ENCODE measurements at regions not wholly inside any gene's neighbourhood (a gene's known extent, or its start where the extent isn't known, plus 50 kb on each side); places are given as distances from the start of the nearest gene placed in this dataset.

- H3K27ac Mint-ChIP-seq = no peak overlapping the region
- no peaks in the 10 kb centered on the region for H3K27me3 Mint-ChIP-seq
Observed at GRCh38 chr5:97670447-97670846, 487.4 kb upstream of the RIOK2 start.

GRCh38 chr5:97676608-97677007, 493.6 kb upstream of the RIOK2 start:
- no peak overlapping the region for H3K4me3 Mint-ChIP-seq
- H3K27ac Mint-ChIP-seq = no peak overlapping the region
- ATAC-seq (replicated peaks) (no peak), DNase-seq (no peak)
- H3K36me3 Mint-ChIP-seq (ENCODE audit: insufficient read depth) = no peaks in the 10 kb centered on the region
- H3K9me3 Mint-ChIP-seq = peaks cover 0 to 18% of the 10 kb centered on the region in 2 donors
- no peaks in the 10 kb centered on the region for H3K27me3 Mint-ChIP-seq
- no peaks in the 10 kb centered on the region for H3K4me1 Mint-ChIP-seq (ENCODE audit: low read depth in 2 of 2)

More at GRCh38 chr5:97670447-97670846, 487.4 kb upstream of the RIOK2 start:
- Mint-ChIP-seq H3K9me3 (peaks cover 6 to 17% of the 10 kb centered on the region in 2 donors), H3K36me3 (ENCODE audit: insufficient read depth) (no peaks in the 10 kb centered on the region), H3K4me1 (ENCODE audit: low read depth in 2 of 2) (no peaks in the 10 kb centered on the region), H3K4me3 (no peak overlapping the region)
- DNase-seq = no peak
- no peak for ATAC-seq (replicated peaks)

GRCh38 chr5:97694091-97694490, 511.0 kb upstream of the RIOK2 start:
- Mint-ChIP-seq H3K27ac (no peak overlapping the region), H3K9me3 (peaks cover 3 to 24% of the 10 kb centered on the region in 2 donors), H3K36me3 (ENCODE audit: insufficient read depth) (no peaks in the 10 kb centered on the region), H3K4me3 (no peak overlapping the region), H3K27me3 (no peaks in the 10 kb centered on the region), H3K4me1 (ENCODE audit: low read depth in 2 of 2) (no peaks in the 10 kb centered on the region)
- no peak for DNase-seq
- no peak for ATAC-seq (replicated peaks)

GRCh38 chr5:97714424-97714823, 531.4 kb upstream of the RIOK2 start:
- H3K27me3 Mint-ChIP-seq = no peaks in the 10 kb centered on the region
- H3K36me3 Mint-ChIP-seq (ENCODE audit: insufficient read depth) = no peaks in the 10 kb centered on the region
- DNase-seq (no peak), ATAC-seq (replicated peaks) (no peak)
- H3K4me3 Mint-ChIP-seq = no peak overlapping the region
- no peak overlapping the region for H3K27ac Mint-ChIP-seq
- no peaks in the 10 kb centered on the region for H3K4me1 Mint-ChIP-seq (ENCODE audit: low read depth in 2 of 2)
- H3K9me3 Mint-ChIP-seq = peaks cover 4 to 21% of the 10 kb centered on the region in 2 donors

GRCh38 chr5:97726106-97726505, 543.1 kb upstream of the RIOK2 start:
- no peak overlapping the region for H3K4me3 Mint-ChIP-seq
- no peaks in the 10 kb centered on the region for H3K27me3 Mint-ChIP-seq
- no peak for DNase-seq
- ATAC-seq (replicated peaks) = no peak
- no peaks in the 10 kb centered on the region for H3K36me3 Mint-ChIP-seq (ENCODE audit: insufficient read depth)
- H3K27ac Mint-ChIP-seq = no peak overlapping the region
- H3K4me1 Mint-ChIP-seq (ENCODE audit: low read depth in 2 of 2) = no peaks in the 10 kb centered on the region
- peaks cover 2 to 19% of the 10 kb centered on the region in 2 donors for H3K9me3 Mint-ChIP-seq

GRCh38 chr5:97728920-97729319, 545.9 kb upstream of the RIOK2 start:
- H3K9me3 Mint-ChIP-seq = peaks cover 2 to 27% of the 10 kb centered on the region in 2 donors
- H3K27me3 Mint-ChIP-seq = no peaks in the 10 kb centered on the region
- no peaks in the 10 kb centered on the region for H3K36me3 Mint-ChIP-seq (ENCODE audit: insufficient read depth)
- ATAC-seq (replicated peaks) = no peak
- DNase-seq = no peak
- no peak overlapping the region for H3K27ac Mint-ChIP-seq
- H3K4me3 Mint-ChIP-seq = no peak overlapping the region
- no peaks in the 10 kb centered on the region for H3K4me1 Mint-ChIP-seq (ENCODE audit: low read depth in 2 of 2)

- Mint-ChIP-seq H3K27me3 (no peaks in the 10 kb centered on the region), H3K4me3 (no peak overlapping the region), H3K36me3 (ENCODE audit: insufficient read depth) (no peaks in the 10 kb centered on the region), H3K27ac (no peak overlapping the region), H3K4me1 (ENCODE audit: low read depth in 2 of 2) (no peaks in the 10 kb centered on the region), H3K9me3 (peaks cover 2 to 27% of the 10 kb centered on the region in 2 donors)
- ATAC-seq (replicated peaks) = no peak
- no peak for DNase-seq
Observed at GRCh38 chr5:97729938-97730337, 546.9 kb upstream of the RIOK2 start.

- no peaks in the 10 kb centered on the region for H3K27me3 Mint-ChIP-seq
- no peaks in the 10 kb centered on the region for H3K4me1 Mint-ChIP-seq (ENCODE audit: low read depth in 2 of 2)
- H3K27ac Mint-ChIP-seq = no peak overlapping the region
- H3K36me3 Mint-ChIP-seq (ENCODE audit: insufficient read depth) = no peaks in the 10 kb centered on the region
- DNase-seq (no peak), ATAC-seq (replicated peaks) (no peak)
- peaks cover 5 to 20% of the 10 kb centered on the region in 2 donors for H3K9me3 Mint-ChIP-seq
- H3K4me3 Mint-ChIP-seq = no peak overlapping the region
Observed at GRCh38 chr5:97735209-97735608, 552.2 kb upstream of the RIOK2 start.

- H3K27ac Mint-ChIP-seq = no peak overlapping the region
- no peak for ATAC-seq (replicated peaks)
- no peaks in the 10 kb centered on the region for H3K27me3 Mint-ChIP-seq
- H3K4me1 Mint-ChIP-seq (ENCODE audit: low read depth in 2 of 2) = no peaks in the 10 kb centered on the region
- no peak for DNase-seq
- no peaks in the 10 kb centered on the region for H3K36me3 Mint-ChIP-seq (ENCODE audit: insufficient read depth)
- peaks cover 5 to 8% of the 10 kb centered on the region in 2 donors for H3K9me3 Mint-ChIP-seq
- no peak overlapping the region for H3K4me3 Mint-ChIP-seq
Observed at GRCh38 chr5:97737608-97738007, 554.6 kb upstream of the RIOK2 start.

GRCh38 chr5:97745817-97746216, 562.8 kb upstream of the RIOK2 start:
- no peaks in the 10 kb centered on the region for H3K27me3 Mint-ChIP-seq
- H3K27ac Mint-ChIP-seq = no peak overlapping the region
- DNase-seq (no peak), ATAC-seq (replicated peaks) (no peak)
- peaks cover 0 to 2% of the 10 kb centered on the region in 2 donors for H3K9me3 Mint-ChIP-seq
- H3K4me1 Mint-ChIP-seq (ENCODE audit: low read depth in 2 of 2) = no peaks in the 10 kb centered on the region
- no peaks in the 10 kb centered on the region for H3K36me3 Mint-ChIP-seq (ENCODE audit: insufficient read depth)
- no peak overlapping the region for H3K4me3 Mint-ChIP-seq

- no peaks in the 10 kb centered on the region for H3K27me3 Mint-ChIP-seq
- H3K9me3 Mint-ChIP-seq = peaks cover 2 to 11% of the 10 kb centered on the region in 2 donors
Observed at GRCh38 chr5:97750576-97750975, 567.5 kb upstream of the RIOK2 start.

GRCh38 chr5:97751540-97751939, 568.5 kb upstream of the RIOK2 start:
- H3K27ac Mint-ChIP-seq = no peak overlapping the region
- ATAC-seq (replicated peaks) = no peak
- H3K4me1 Mint-ChIP-seq (ENCODE audit: low read depth in 2 of 2) = no peaks in the 10 kb centered on the region
- H3K9me3 Mint-ChIP-seq = peaks cover 0 to 11% of the 10 kb centered on the region in 2 donors
- no peaks in the 10 kb centered on the region for H3K36me3 Mint-ChIP-seq (ENCODE audit: insufficient read depth)
- no peak overlapping the region for H3K4me3 Mint-ChIP-seq
- H3K27me3 Mint-ChIP-seq = no peaks in the 10 kb centered on the region
- DNase-seq = no peak

More at GRCh38 chr5:97750576-97750975, 567.5 kb upstream of the RIOK2 start:
- no peak for DNase-seq
- Mint-ChIP-seq H3K27ac (no peak overlapping the region), H3K36me3 (ENCODE audit: insufficient read depth) (no peaks in the 10 kb centered on the region), H3K4me3 (no peak overlapping the region), H3K4me1 (ENCODE audit: low read depth in 2 of 2) (no peaks in the 10 kb centered on the region)
- no peak for ATAC-seq (replicated peaks)

GRCh38 chr5:97752871-97753270, 569.8 kb upstream of the RIOK2 start:
- ATAC-seq (replicated peaks) (no peak), DNase-seq (no peak)
- no peaks in the 10 kb centered on the region for H3K27me3 Mint-ChIP-seq
- peaks cover 0 to 11% of the 10 kb centered on the region in 2 donors for H3K9me3 Mint-ChIP-seq
- H3K36me3 Mint-ChIP-seq (ENCODE audit: insufficient read depth) = no peaks in the 10 kb centered on the region
- H3K4me1 Mint-ChIP-seq (ENCODE audit: low read depth in 2 of 2) = no peaks in the 10 kb centered on the region
- H3K27ac Mint-ChIP-seq = no peak overlapping the region
- no peak overlapping the region for H3K4me3 Mint-ChIP-seq

GRCh38 chr5:97762483-97762882, 579.4 kb upstream of the RIOK2 start:
- Mint-ChIP-seq H3K36me3 (ENCODE audit: insufficient read depth) (no peaks in the 10 kb centered on the region), H3K4me1 (ENCODE audit: low read depth in 2 of 2) (no peaks in the 10 kb centered on the region), H3K4me3 (no peak overlapping the region), H3K9me3 (peaks cover 5 to 7% of the 10 kb centered on the region in 2 donors), H3K27ac (no peak overlapping the region), H3K27me3 (no peaks in the 10 kb centered on the region)
- ATAC-seq (replicated peaks) (no peak), DNase-seq (no peak)

- ATAC-seq (replicated peaks) (no peak), DNase-seq (no peak)
- peaks cover 7 to 9% of the 10 kb centered on the region in 2 donors for H3K9me3 Mint-ChIP-seq
- H3K4me3 Mint-ChIP-seq = no peak overlapping the region
- H3K27ac Mint-ChIP-seq = no peak overlapping the region
- no peaks in the 10 kb centered on the region for H3K27me3 Mint-ChIP-seq
- no peaks in the 10 kb centered on the region for H3K4me1 Mint-ChIP-seq (ENCODE audit: low read depth in 2 of 2)
- no peaks in the 10 kb centered on the region for H3K36me3 Mint-ChIP-seq (ENCODE audit: insufficient read depth)
Observed at GRCh38 chr5:97764700-97765099, 581.7 kb upstream of the RIOK2 start.

Measured in effector memory CD8-positive, alpha-beta T cell (primary cell).